ENCODE measurements at regions not wholly inside any gene's neighbourhood (a gene's known extent, or its start where the extent isn't known, plus 50 kb on each side); places are given as distances from the start of the nearest gene placed in this dataset.

GRCh38 chr5:160169326-160169725 lies 50.1 kb upstream of the PWWP2A start:
- TF ChIP-seq EP300 (IDR thresholded peaks at IDR 0.05), result no peak
- no peak for TF ChIP-seq POLR2A (IDR thresholded peaks at IDR 0.05)
- TF ChIP-seq, protein P1, sequence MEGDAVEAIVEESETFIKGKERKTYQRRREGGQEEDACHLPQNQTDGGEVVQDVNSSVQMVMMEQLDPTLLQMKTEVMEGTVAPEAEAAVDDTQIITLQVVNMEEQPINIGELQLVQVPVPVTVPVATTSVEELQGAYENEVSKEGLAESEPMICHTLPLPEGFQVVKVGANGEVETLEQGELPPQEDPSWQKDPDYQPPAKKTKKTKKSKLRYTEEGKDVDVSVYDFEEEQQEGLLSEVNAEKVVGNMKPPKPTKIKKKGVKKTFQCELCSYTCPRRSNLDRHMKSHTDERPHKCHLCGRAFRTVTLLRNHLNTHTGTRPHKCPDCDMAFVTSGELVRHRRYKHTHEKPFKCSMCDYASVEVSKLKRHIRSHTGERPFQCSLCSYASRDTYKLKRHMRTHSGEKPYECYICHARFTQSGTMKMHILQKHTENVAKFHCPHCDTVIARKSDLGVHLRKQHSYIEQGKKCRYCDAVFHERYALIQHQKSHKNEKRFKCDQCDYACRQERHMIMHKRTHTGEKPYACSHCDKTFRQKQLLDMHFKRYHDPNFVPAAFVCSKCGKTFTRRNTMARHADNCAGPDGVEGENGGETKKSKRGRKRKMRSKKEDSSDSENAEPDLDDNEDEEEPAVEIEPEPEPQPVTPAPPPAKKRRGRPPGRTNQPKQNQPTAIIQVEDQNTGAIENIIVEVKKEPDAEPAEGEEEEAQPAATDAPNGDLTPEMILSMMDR (IDR thresholded peaks at IDR 0.05), result no peak
- TF ChIP-seq POLR2AphosphoS5 (IDR thresholded peaks at IDR 0.05), result no peak
- DNase-seq, result no peak
- Histone ChIP-seq H3K4me1 (peaks cover 0 to 17% (median 14%) of the 10 kb centered on the region in 4 donors), H3K9me3 (no peaks in the 10 kb centered on the region), H3K4me3 (no peak overlapping the region), H3K27ac (no peak overlapping the region), H3K27me3 (no peaks in the 10 kb centered on the region), H3K36me3 (no peaks in the 10 kb centered on the region)
- WGBS, 2 donors, result 71 to 81% methylated on average over 3 of the region's 3 CpGs
- intact Hi-C loops (cut with DNase I), result no loop called here

Measured in sigmoid colon (tissue), 6 donors.